ENCODE measurements at regions not wholly inside any gene's neighbourhood (a gene's known extent, or its start where the extent isn't known, plus 50 kb on each side); places are given as distances from the start of the nearest gene placed in this dataset.

DNA sequence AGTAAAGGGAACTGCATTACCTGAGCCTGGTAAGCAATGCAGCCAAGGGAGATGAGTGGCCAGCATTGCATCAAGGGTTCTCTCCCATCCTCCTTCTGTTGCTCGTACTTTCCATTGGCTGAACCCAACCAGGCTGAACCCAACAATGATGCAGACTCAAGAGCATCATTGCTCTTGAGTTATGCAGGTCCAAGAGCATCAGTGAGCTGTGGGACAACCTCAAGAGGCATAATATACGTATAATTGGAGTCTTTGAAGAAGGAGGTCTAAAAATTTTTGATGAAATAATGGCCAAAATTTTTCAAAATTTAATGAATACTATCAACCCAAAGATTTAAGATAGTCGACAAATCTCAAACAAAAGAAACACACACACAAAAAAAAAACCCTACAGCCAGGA lies 213.0 kb downstream of the RNF152 start:
- DNase-seq (ENCODE audit: low read depth in 2 of 3, low spot score in 1 of 3) = no peak

- no peak for DNase-seq (ENCODE audit: low read depth in 2 of 3, low spot score in 1 of 3)
Observed at GRCh38 chr18:61677435-61677970, 215.3 kb downstream of the RNF152 start.

DNA sequence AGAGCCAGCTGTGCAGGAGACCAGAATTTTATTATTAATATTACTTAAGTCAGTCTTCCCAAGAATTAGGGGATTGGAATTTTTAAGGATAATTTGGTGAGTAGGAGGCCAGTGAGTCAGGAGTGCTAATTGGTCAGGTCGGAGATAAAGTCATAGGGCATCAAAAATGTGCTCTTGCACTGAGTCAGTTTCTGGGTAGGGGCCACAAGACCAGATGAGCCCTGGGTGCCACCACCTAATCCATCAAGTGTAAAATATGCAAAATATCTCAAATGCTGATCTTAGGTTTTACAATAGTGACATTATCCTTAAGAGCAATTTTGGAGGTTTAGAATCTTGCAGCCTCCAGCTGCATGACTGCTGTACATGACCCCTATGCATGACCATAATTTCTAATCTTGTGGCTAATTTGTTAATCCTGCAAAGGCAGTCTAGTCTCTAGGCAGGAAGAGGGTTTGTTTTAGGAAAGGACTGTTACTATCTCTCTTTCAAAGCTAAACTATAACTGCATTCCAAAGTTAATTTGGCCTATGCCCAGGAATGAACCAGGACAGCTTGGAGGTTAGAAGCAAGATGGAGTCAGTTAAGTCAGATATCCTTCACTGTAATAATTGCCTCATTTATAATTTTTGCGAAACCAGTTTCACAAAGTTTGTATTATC lies 215.9 kb downstream of the RNF152 start:
- no peak for DNase-seq (ENCODE audit: low read depth in 2 of 3, low spot score in 1 of 3)

- DNase-seq (ENCODE audit: low read depth in 2 of 3, low spot score in 1 of 3) = no peak
Observed at GRCh38 chr18:61669320-61669719, 223.5 kb downstream of the RNF152 start.

GRCh38 chr18:61666876-61667590 lies 225.8 kb downstream of the RNF152 start:
- DNase-seq (ENCODE audit: low read depth in 2 of 3, low spot score in 1 of 3) = no peak

- DNase-seq (ENCODE audit: low read depth in 2 of 3, low spot score in 1 of 3) = no peak
Observed at GRCh38 chr18:61664419-61665084, 228.3 kb downstream of the RNF152 start.

- no peak for DNase-seq (ENCODE audit: low read depth in 2 of 3, low spot score in 1 of 3)
Observed at GRCh38 chr18:61662726-61663125, 230.1 kb downstream of the RNF152 start.

- DNase-seq (ENCODE audit: low read depth in 2 of 3, low spot score in 1 of 3) = no peak
Observed at GRCh38 chr18:61658431-61658830, 234.4 kb downstream of the RNF152 start.

DNA sequence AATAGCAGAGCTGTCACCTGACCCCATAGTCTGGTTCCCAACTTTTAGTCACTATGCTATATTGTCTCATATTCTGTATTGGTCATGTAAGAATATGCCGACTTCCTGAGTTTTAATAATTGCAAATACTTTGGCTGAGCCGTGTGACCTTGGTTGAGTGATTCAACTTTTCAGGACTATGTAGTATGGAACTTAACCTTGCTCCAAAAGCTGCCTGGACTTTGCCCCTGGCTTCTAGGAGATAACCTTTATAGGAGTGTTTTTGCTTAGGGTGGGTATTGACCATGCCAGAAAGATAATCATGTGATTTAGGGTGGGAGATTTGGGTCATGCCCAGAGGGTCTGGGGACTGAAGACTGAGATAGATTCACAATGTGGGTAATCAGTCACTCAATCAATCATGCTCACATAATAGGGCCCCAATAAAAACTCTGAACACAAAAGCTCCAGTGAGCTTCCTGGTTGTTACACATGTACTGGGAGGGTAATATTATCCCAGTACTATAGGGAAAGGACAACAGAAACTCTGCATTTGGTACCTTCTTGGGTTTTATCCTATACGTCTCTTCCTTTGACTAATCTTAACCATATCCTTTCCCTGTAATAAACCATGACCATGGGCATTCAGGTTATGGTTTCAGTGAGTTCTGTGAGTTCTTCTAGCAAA lies 235.6 kb downstream of the RNF152 start:
- no peak for DNase-seq (ENCODE audit: low read depth in 2 of 3, low spot score in 1 of 3)

- no peak for DNase-seq (ENCODE audit: low read depth in 2 of 3, low spot score in 1 of 3)
Observed at GRCh38 chr18:61655630-61656029, 237.2 kb downstream of the RNF152 start.

GRCh38 chr18:61653823-61654551 lies 238.8 kb downstream of the RNF152 start:
- DNase-seq (ENCODE audit: low read depth in 2 of 3, low spot score in 1 of 3) = no peak

DNA sequence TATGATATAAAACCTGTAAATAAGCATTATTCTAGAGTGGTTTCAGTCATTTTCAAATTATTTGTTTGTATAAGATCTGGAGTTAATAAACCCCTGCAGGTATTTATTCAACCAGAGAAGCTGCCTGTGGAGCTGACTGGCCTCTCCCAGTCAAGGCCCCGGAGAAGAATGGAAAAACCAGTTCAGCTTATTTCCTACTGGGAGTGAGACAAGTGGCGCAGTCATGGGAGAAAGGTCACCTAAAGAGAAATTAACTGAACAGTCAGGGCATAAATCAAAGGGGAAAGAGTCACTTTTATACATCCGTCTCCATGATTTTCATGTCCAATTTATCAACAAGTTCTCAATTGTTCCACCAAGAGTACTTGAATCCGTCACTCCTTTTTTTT lies 240.9 kb downstream of the RNF152 start:
- no peak for DNase-seq (ENCODE audit: low read depth in 2 of 3, low spot score in 1 of 3)

DNA sequence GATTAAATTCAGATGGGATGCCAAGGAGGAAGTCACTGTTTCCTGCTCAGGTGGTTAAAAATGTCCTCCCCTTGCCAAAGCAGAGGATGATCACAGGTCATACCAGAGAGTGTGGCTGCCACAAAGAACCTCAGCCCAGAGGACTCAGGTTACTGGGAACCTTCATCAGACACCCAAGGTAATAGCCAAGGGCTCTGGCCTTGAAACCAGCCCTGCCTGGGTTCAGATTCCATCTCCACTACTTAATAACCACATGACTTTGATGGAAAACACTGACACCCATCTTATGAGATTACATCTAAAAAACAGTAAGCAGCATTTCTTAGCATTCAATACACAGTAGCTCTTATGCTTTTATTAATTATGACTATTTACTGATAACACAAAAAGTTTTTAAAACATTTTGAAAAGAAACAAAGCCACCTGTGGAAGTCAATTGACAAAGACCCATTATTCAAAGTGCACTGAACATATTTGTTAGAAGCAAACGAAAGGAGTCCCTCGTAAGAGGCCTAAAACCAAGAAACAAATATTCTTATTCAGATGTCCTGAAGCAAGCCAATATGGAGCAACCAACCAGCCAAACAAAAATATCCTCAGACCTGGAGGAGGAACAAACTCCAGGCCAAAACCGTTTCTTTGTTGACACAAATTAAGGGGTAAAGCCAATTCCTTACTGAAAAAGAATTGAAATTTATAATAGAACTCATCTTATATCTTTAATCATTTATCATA lies 241.5 kb downstream of the RNF152 start:
- DNase-seq (ENCODE audit: low read depth in 2 of 3, low spot score in 1 of 3) = no peak

DNA sequence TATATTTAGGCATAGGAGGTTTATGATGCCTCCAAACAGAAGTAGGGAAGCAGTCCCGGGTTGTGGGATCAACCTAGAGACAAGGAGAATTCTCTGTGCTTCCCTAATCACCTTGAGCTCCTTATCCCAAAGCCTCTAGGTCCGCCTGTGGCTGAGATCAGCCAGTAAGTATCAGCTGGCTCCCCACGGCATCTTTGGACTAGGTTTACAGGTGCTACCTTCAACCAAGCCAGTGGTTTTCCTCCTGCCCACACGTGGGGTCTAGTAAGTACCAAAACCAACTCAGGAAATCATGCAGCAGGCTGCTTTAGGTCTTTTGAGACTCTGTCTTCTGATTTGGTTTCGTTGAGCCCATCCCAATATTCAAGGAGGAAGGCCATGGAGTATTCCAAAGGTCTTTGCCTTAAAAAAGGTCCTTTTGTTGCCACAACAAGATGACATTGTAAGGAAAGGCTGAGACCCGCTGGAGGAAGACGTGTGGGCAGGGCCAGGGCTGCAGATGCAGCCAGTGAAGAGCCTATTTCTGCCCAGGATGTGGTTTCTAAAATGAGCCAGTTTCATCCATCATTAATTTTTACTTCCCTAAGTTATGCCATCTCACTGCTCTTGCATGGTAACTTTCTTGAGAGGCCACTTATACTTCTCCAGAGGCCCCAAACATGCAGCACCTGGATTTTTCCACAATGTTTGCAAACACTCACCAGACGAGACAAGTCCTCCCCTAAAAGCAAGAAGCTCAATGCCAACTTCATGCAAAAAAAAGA lies 248.7 kb downstream of the RNF152 start:
- no peak for DNase-seq (ENCODE audit: low read depth in 2 of 3, low spot score in 1 of 3)

- no peak for DNase-seq (ENCODE audit: low read depth in 2 of 3, low spot score in 1 of 3)
Observed at GRCh38 chr18:61639886-61640285, 252.9 kb downstream of the RNF152 start.

- DNase-seq (ENCODE audit: low read depth in 2 of 3, low spot score in 1 of 3) = no peak
Observed at GRCh38 chr18:61637905-61638595, 254.8 kb downstream of the RNF152 start.

GRCh38 chr18:61637319-61637718 lies 255.5 kb downstream of the RNF152 start:
- DNase-seq (ENCODE audit: low read depth in 2 of 3, low spot score in 1 of 3) = no peak

- DNase-seq (ENCODE audit: low read depth in 2 of 3, low spot score in 1 of 3) = peak; percentile 2 to 42 (median 12)
Observed at GRCh38 chr18:61635901-61636528, 256.8 kb downstream of the RNF152 start.

All from stimulated activated CD4-positive, alpha-beta T cell treated with anti-CD3 and anti-CD28 coated beads, Interleukin-12 subunit alpha, Interleukin-12 subunit beta, amount 100 ng/mL, for 48 hours (primary cell).